ENCODE measurements at regions not wholly inside any gene's neighbourhood (a gene's known extent, or its start where the extent isn't known, plus 50 kb on each side); places are given as distances from the start of the nearest gene placed in this dataset.

GRCh38 chr20:53683506-53683905, 89.9 kb upstream of the ZNF217 start:
- H3K27me3 ChIP-seq (ENCODE audit: control insufficient read depth, low read length) = no peaks in the 10 kb centered on the region
- H3K4me3 ChIP-seq (ENCODE audit: low read length) = no peak overlapping the region
- no peaks in the 10 kb centered on the region for H3K36me3 ChIP-seq (ENCODE audit: control insufficient read depth, low read length)
- H3K4me2 ChIP-seq (ENCODE audit: low read length) = no peak overlapping the region
- H3K4me1 ChIP-seq (ENCODE audit: control insufficient read depth, low read length) = peaks cover 65% of the 10 kb centered on the region
- no peak overlapping the region for H3K27ac ChIP-seq (ENCODE audit: low read depth, low read length)
- H3K9me3 ChIP-seq (ENCODE audit: control insufficient read depth, insufficient read depth, low read length) = no peaks in the 10 kb centered on the region
- TF ChIP-seq CTCF (IDR thresholded peaks at IDR 0.05; ENCODE audit: low read depth, low read length, poor library complexity, severe bottlenecking) = no peak
- TF ChIP-seq EZH2phosphoT487 (IDR thresholded peaks at IDR 0.05; ENCODE audit: borderline replicate concordance, low read length) = no peak
- no peaks in the 10 kb centered on the region for H3K9me2 ChIP-seq (replicated peaks; ENCODE audit: control insufficient read depth, low read length)
- H3K79me2 ChIP-seq (ENCODE audit: control insufficient read depth, low read length) = no peaks in the 10 kb centered on the region; the same call in 1 of the 2 replicates
- no peaks in the 10 kb centered on the region for H4K20me1 ChIP-seq (ENCODE audit: control insufficient read depth, insufficient read depth, low read depth, low read length)
- peaks cover 2% of the 10 kb centered on the region; the same call in 1 of the 2 replicates for H3F3A ChIP-seq (ENCODE audit: control insufficient read depth, insufficient read depth)

- Histone ChIP-seq H3K27me3 (ENCODE audit: control insufficient read depth, low read length) (no peaks in the 10 kb centered on the region), H3K36me3 (ENCODE audit: control insufficient read depth, low read length) (no peaks in the 10 kb centered on the region), H3K9me2 (replicated peaks; ENCODE audit: control insufficient read depth, low read length) (no peaks in the 10 kb centered on the region), H3K27ac (ENCODE audit: low read depth, low read length) (peak overlapping the region; percentile 38; the same call in 1 of the 2 replicates), H3F3A (ENCODE audit: control insufficient read depth, insufficient read depth) (peaks cover 10% of the 10 kb centered on the region; the same call in 1 of the 2 replicates), H3K79me2 (ENCODE audit: control insufficient read depth, low read length) (no peaks in the 10 kb centered on the region; the same call in 1 of the 2 replicates), H3K4me3 (ENCODE audit: low read length) (0 out of 2 replicates have a peak overlapping the region, but pooled peaks have one; percentile 15), H3K9me3 (ENCODE audit: control insufficient read depth, insufficient read depth, low read length) (no peaks in the 10 kb centered on the region), H4K20me1 (ENCODE audit: control insufficient read depth, insufficient read depth, low read depth, low read length) (no peaks in the 10 kb centered on the region), H3K4me1 (ENCODE audit: control insufficient read depth, low read length) (peaks cover 72% of the 10 kb centered on the region), H3K4me2 (ENCODE audit: low read length) (peak overlapping the region; percentile 34)
- TF ChIP-seq EZH2phosphoT487 (IDR thresholded peaks at IDR 0.05; ENCODE audit: borderline replicate concordance, low read length) (no peak), CTCF (IDR thresholded peaks at IDR 0.05; ENCODE audit: low read depth, low read length, poor library complexity, severe bottlenecking) (no peak)
These were observed 87.9 kb upstream of the ZNF217 start for GRCh38 chr20:53681352-53682212.

GRCh38 chr20:53679597-53680309, 86.1 kb upstream of the ZNF217 start:
- Histone ChIP-seq H3K27ac (ENCODE audit: low read depth, low read length) (peak overlapping the region; percentile 41), H3K4me1 (ENCODE audit: control insufficient read depth, low read length) (peaks cover 57% of the 10 kb centered on the region), H3F3A (ENCODE audit: control insufficient read depth, insufficient read depth) (peaks cover 10% of the 10 kb centered on the region; the same call in 1 of the 2 replicates), H4K20me1 (ENCODE audit: control insufficient read depth, insufficient read depth, low read depth, low read length) (no peaks in the 10 kb centered on the region), H3K4me2 (ENCODE audit: low read length) (peak overlapping the region; percentile 77), H3K9me3 (ENCODE audit: control insufficient read depth, insufficient read depth, low read length) (no peaks in the 10 kb centered on the region), H3K36me3 (ENCODE audit: control insufficient read depth, low read length) (no peaks in the 10 kb centered on the region), H3K79me2 (ENCODE audit: control insufficient read depth, low read length) (no peaks in the 10 kb centered on the region; the same call in 1 of the 2 replicates), H3K4me3 (ENCODE audit: low read length) (peak overlapping the region; percentile 54), H3K9me2 (replicated peaks; ENCODE audit: control insufficient read depth, low read length) (no peaks in the 10 kb centered on the region), H3K27me3 (ENCODE audit: control insufficient read depth, low read length) (no peaks in the 10 kb centered on the region)
- TF ChIP-seq EZH2phosphoT487 (IDR thresholded peaks at IDR 0.05; ENCODE audit: borderline replicate concordance, low read length) (no peak), CTCF (IDR thresholded peaks at IDR 0.05; ENCODE audit: low read depth, low read length, poor library complexity, severe bottlenecking) (no peak)

All from DOHH2 (cell line).